ENCODE measurements at regions not wholly inside any gene's neighbourhood (a gene's known extent, or its start where the extent isn't known, plus 50 kb on each side); places are given as distances from the start of the nearest gene placed in this dataset.

- DNase-seq (ENCODE audit: low read depth) = no peak
- TF ChIP-seq, protein P1, sequence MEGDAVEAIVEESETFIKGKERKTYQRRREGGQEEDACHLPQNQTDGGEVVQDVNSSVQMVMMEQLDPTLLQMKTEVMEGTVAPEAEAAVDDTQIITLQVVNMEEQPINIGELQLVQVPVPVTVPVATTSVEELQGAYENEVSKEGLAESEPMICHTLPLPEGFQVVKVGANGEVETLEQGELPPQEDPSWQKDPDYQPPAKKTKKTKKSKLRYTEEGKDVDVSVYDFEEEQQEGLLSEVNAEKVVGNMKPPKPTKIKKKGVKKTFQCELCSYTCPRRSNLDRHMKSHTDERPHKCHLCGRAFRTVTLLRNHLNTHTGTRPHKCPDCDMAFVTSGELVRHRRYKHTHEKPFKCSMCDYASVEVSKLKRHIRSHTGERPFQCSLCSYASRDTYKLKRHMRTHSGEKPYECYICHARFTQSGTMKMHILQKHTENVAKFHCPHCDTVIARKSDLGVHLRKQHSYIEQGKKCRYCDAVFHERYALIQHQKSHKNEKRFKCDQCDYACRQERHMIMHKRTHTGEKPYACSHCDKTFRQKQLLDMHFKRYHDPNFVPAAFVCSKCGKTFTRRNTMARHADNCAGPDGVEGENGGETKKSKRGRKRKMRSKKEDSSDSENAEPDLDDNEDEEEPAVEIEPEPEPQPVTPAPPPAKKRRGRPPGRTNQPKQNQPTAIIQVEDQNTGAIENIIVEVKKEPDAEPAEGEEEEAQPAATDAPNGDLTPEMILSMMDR (IDR thresholded peaks at IDR 0.05; ENCODE audit: low read depth, low read length, missing control alignments) = no peak
- in situ Hi-C loops (cut with HindIII; ENCODE audit: low sequenced_read_pairs) = no loop called here
- H3K4me3 ChIP-seq (ENCODE audit: low read depth, low read length) = no peak overlapping the region
Measured at GRCh38 chr7:79822620-79823240, 311.9 kb upstream of the GNAI1 start.

- in situ Hi-C loops (cut with HindIII; ENCODE audit: low sequenced_read_pairs) = no loop called here
Measured at GRCh38 chr7:79820387-79820786, 314.2 kb upstream of the GNAI1 start.

GRCh38 chr7:79810916-79811315, 323.7 kb upstream of the GNAI1 start:
- TF ChIP-seq, protein P1 (IDR thresholded peaks at IDR 0.05; ENCODE audit: low read depth, low read length, missing control alignments) = no peak
- no peak overlapping the region for H3K4me3 ChIP-seq (ENCODE audit: low read depth, low read length)
- in situ Hi-C loops (cut with HindIII; ENCODE audit: low sequenced_read_pairs) = no loop called here
- no peak for DNase-seq (ENCODE audit: low read depth)

More at GRCh38 chr7:79820387-79820786, 314.2 kb upstream of the GNAI1 start:
- DNase-seq (ENCODE audit: low read depth) = peak; percentile 52
- TF ChIP-seq, protein P1 (IDR thresholded peaks at IDR 0.05; ENCODE audit: low read depth, low read length, missing control alignments) = no peak
- H3K4me3 ChIP-seq (ENCODE audit: low read depth, low read length) = no peak overlapping the region

DNA sequence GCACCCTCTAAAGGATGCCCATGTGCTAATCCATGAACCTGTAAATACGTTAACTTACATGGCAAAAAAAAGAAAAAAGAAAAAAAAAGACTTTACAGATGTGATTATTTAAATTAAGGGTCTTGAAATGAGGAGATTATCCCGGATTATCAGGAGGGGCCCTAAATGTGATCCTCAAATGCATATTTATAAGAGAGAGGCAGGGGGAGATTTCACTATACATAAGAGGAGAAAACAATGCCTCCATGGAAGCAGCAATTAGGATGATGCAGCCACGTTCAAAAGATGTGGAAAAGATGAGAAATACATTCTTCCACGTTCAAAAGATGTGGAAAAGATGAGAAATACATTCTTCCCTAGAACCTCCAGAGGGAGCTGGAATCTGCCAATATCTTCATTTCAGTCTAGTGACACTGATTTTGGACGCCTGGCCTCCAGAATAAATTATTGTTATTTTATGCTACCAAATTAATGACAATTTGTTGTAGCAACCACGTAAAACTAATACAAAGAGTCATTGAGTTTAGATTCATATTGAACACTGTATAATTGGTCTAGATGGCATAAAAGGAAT, 328.4 kb upstream of the GNAI1 start:
- in situ Hi-C loops (cut with HindIII; ENCODE audit: low sequenced_read_pairs) = no loop called here
- no peak overlapping the region for H3K4me3 ChIP-seq (ENCODE audit: low read depth, low read length)
- TF ChIP-seq, protein P1 (IDR thresholded peaks at IDR 0.05; ENCODE audit: low read depth, low read length, missing control alignments) = peak; percentile 54
- DNase-seq (ENCODE audit: low read depth) = no peak

DNA sequence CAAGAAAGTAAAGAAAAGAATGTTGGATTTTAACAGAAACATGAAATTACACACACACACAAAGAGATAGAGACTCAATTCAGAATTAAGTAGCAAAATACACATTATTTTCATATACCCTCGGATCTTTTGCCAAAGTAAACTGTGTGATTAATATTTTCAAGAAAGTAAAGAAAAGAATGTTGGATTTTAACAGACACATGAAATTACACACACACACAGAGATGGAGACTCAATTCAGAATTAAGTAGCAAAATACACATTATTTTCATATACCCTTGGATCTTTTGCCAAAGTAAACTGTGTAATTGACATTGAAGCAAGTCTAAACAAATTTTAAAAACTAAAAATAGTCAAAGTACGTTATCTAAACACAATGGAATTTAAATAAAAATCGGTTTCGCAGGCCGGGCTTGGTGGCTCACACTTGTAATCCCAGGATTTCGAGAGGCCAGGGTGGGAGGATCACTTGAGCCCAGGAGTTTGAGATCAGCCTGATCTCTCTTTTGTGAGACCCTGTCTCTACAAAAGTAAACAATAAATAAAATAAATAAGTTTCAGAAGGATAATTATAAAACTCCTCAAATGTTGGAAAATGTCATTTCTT, 337.3 kb upstream of the MAGI2 start:
- in situ Hi-C loops (cut with HindIII; ENCODE audit: low sequenced_read_pairs) = no loop called here
- DNase-seq (ENCODE audit: low read depth) = no peak
- no peak overlapping the region for H3K4me3 ChIP-seq (ENCODE audit: low read depth, low read length)
- TF ChIP-seq, protein P1 (IDR thresholded peaks at IDR 0.05; ENCODE audit: low read depth, low read length, missing control alignments) = no peak

DNA sequence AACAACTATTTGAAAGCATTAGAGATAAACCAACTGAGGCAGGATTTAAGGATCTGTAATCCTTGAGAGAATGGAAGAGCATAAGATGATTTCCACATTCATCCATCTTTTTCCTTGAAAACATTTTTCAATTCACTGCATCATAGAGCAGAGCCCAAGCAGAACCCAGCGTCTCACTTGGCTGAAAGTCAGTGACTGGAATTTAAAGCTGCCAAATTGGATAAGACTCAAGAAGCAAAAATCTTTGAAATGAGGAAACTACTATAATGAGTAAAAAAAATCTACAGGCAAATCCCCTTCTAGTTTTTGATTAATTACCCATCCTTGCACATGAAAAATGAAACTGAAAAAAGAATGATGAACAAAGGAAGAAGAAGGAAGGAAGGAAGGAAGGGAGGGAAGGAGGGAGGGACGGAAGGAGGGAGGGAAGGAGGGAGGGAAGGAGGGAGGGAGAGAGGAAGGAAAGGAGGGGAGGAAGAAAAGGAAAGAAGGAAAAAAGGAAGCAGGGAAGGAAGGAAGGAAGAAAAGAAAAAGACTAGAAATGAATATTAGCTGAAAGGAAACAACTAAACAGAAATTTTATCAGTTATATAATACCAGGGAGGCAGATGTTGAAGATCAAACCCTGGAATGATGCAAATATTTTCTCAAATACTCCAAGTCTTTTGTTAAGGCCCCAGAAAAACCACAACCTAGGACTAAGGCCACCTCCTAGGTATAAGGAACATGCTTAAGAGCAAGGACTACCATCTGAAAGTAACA, 336.3 kb upstream of the MAGI2 start:
- peak; percentile 59 for DNase-seq (ENCODE audit: low read depth)
- in situ Hi-C loops (cut with HindIII; ENCODE audit: low sequenced_read_pairs) = no loop called here
- TF ChIP-seq, protein P1 (IDR thresholded peaks at IDR 0.05; ENCODE audit: low read depth, low read length, missing control alignments) = no peak
- no peak overlapping the region for H3K4me3 ChIP-seq (ENCODE audit: low read depth, low read length)

Measured in astrocyte of the cerebellum (primary cell).